Spleen (tissue), 11 donors: ENCODE measurements at regions not wholly inside any gene's neighbourhood (a gene's known extent, or its start where the extent isn't known, plus 50 kb on each side); places are given as distances from the start of the nearest gene placed in this dataset.
"Not testable (repeated sequence)": the region's sequence is repeated elsewhere in the genome, so short reads cannot be mapped to it uniquely, and the experiment has no call there.

Source experiments
- DNase-seq: peaks from one replicate; pipeline ENCODE4 v3.0.0-alpha.2; 2020
- H3K27ac ChIP-seq, 8 donors: fragments of 200-600 bp; sonication (generic) in 7 of 8; 1 replicate in 4 of 8; 2 replicates in 4 of 8; pipeline versions ENCODE4 v1.5.0 to v1.8.0; 2016 to 2021; ENCODE audit warnings: inconsistent platforms in 4 of 8, mild to moderate bottlenecking in 4 of 8, moderate library complexity in 1 of 8
- H3K27me3 ChIP-seq, 7 donors: fragments of 200-600 bp; sonication (generic) in 6 of 7; replicated peaks in 1 of 7; 1 replicate in 4 of 7; 2 replicates in 3 of 7; pipeline versions ENCODE4 v1.5.0 to v1.8.0; 2016 to 2021; ENCODE audit warnings: inconsistent platforms in 3 of 7, mild to moderate bottlenecking in 1 of 7
- H3K36me3 ChIP-seq, 6 donors: fragments of 200-600 bp; sonication (generic) in 5 of 6; 1 replicate in 4 of 6; 2 replicates in 2 of 6; pipeline versions ENCODE4 v1.5.0 to v1.8.0; 2016 to 2021; ENCODE audit warnings: inconsistent platforms in 2 of 6
- H3K4me1 ChIP-seq, 6 donors: fragments of 200-600 bp; sonication (generic) in 5 of 6; 1 replicate in 3 of 6; 2 replicates in 3 of 6; pipeline versions ENCODE4 v1.5.0 to v1.8.0; 2016 to 2021; ENCODE audit warnings: inconsistent platforms in 3 of 6
- H3K4me3 ChIP-seq, 8 donors: fragments of 200-600 bp; sonication (generic) in 7 of 8; 1 replicate in 4 of 8; 2 replicates in 4 of 8; pipeline versions ENCODE4 v1.5.0 to v1.8.0; 2016 to 2021; ENCODE audit warnings: inconsistent platforms in 4 of 8, mild to moderate bottlenecking in 4 of 8, moderate library complexity in 2 of 8
- H3K9me3 ChIP-seq, 8 donors: fragments of 200-600 bp; sonication (generic) in 7 of 8; 1 replicate in 4 of 8; 2 replicates in 4 of 8; pipeline versions ENCODE4 v1.5.0 to v1.8.0; 2016 to 2021; ENCODE audit warnings: inconsistent platforms in 4 of 8
- CTCF ChIP-seq, 11 experiments: fragments of 200-600 bp in 7 of 11; fragments of 450-650 bp in 4 of 11; sonication (generic) in 4 of 11; IDR thresholded peaks in 8 of 11; conservative IDR thresholded peaks in 3 of 11; 1 replicate in 7 of 11; 2 replicates in 4 of 11; pipeline versions ENCODE4 v1.4.0 to v1.8.0; 2016 to 2021; ENCODE audit warnings: antibody characterized with exemption in 11 of 11, inconsistent platforms in 4 of 11, mild to moderate bottlenecking in 1 of 11
- POLR2A ChIP-seq, 3 donors: fragments of 450-650 bp; IDR thresholded peaks; one replicate each; pipeline ENCODE4 v1.5.1; 2017; ENCODE audit warnings: antibody characterized with exemption in 3 of 3, mild to moderate bottlenecking in 1 of 3
- POLR2AphosphoS5 ChIP-seq, 3 donors: sonication (generic); formaldehyde crosslinking; IDR thresholded peaks; one replicate each; pipeline ENCODE4 v1.5.1; 2017; ENCODE audit warnings: antibody characterized with exemption in 3 of 3
- WGBS, 5 donors: extraction: QIAGEN DNeasy Blood & Tissue Kit in 3 of 5; methylation state at CpG; one replicate each; pipeline versions ENCODE4 v1.1.5 to v1.1.7; 2013 to 2018; 5-methylcytosine and 5-hydroxymethylcytosine counted together
- intact Hi-C: fragments of 100-400 bp; cut with DNase I; formaldehyde crosslinking; loops from one replicate; pipeline ENCODE4 v1.15.0; 2023; ENCODE audit warnings: low total_unique reads
- donor health status: healthy with polysubstance abuse.
- donor health status: DM: no; HTN: no; CAD: no; lungs with moderate emphysema.
- donor health status: DM: no; HTN: no; CAD: no.
- donor health status: Bipolar disorder and iron deficiency.
- donor health status: healthy.
- donor health status: DM: no; HTN: no; CAD: no.
- donor health status: DM: yes; HTN: yes; CAD: no.

- intact Hi-C loops = no loop called here
- Histone ChIP-seq H3K4me3 (no peak overlapping the region), H3K4me1 (no peaks in the 10 kb centered on the region), H3K9me3 (peaks cover 0 to 4% (median 0%) of the 10 kb centered on the region in 8 donors), H3K36me3 (no peaks in the 10 kb centered on the region), H3K27me3 (no peaks in the 10 kb centered on the region), H3K27ac (no peak overlapping the region)
- 87 to 100% (median 92%) methylated on average over 3 of the region's 3 CpGs for WGBS, 5 donors
- TF ChIP-seq POLR2AphosphoS5 (IDR thresholded peaks at IDR 0.05) (no peak), POLR2A (IDR thresholded peaks at IDR 0.05) (no peak), CTCF (IDR thresholded peaks at IDR 0.05 in 8 of 11, conservative IDR thresholded peaks at IDR 0.05 in 3 of 11) (no peak)
- DNase-seq = no peak
These were observed 94.2 kb upstream of the DNAJC1 start for GRCh38 chr10:22097696-22098095.

GRCh38 chr10:22091260-22091659 lies 87.7 kb upstream of the DNAJC1 start:
- H3K27me3 ChIP-seq, H3K27ac ChIP-seq, intact Hi-C loops, H3K4me1 ChIP-seq, H3K36me3 ChIP-seq, DNase-seq, H3K9me3 ChIP-seq, H3K4me3 ChIP-seq: not testable (repeated sequence)
- WGBS, 5 donors = 77 to 96% (median 82%) methylated on average over 1 of the region's 1 CpG

- DNase-seq = no peak
- no peak overlapping the region for H3K27ac ChIP-seq
- TF ChIP-seq POLR2A (IDR thresholded peaks at IDR 0.05) = no peak
- H3K27me3 ChIP-seq = peaks cover 0 to 14% (median 0%) of the 10 kb centered on the region in 7 donors
- intact Hi-C loops = no loop called here
- no peaks in the 10 kb centered on the region for H3K9me3 ChIP-seq
- H3K4me3 ChIP-seq = no peak overlapping the region
- H3K4me1 ChIP-seq = no peaks in the 10 kb centered on the region
- 69 to 76% (median 75%) methylated on average over 2 of the region's 2 CpGs for WGBS, 5 donors
- H3K36me3 ChIP-seq = no peaks in the 10 kb centered on the region
These were observed 83.8 kb upstream of the DNAJC1 start for GRCh38 chr10:22087402-22087738.

- Histone ChIP-seq H3K9me3 (no peaks in the 10 kb centered on the region), H3K4me3 (no peak overlapping the region), H3K27ac (no peak overlapping the region), H3K4me1 (no peaks in the 10 kb centered on the region), H3K27me3 (peaks cover 0 to 14% (median 0%) of the 10 kb centered on the region in 7 donors), H3K36me3 (no peaks in the 10 kb centered on the region)
- DNase-seq = no peak
- no peak for TF ChIP-seq POLR2A (IDR thresholded peaks at IDR 0.05)
- TF ChIP-seq CTCF (IDR thresholded peaks at IDR 0.05 in 8 of 11, conservative IDR thresholded peaks at IDR 0.05 in 3 of 11) = no peak
- TF ChIP-seq POLR2AphosphoS5 (IDR thresholded peaks at IDR 0.05) = no peak
- WGBS, 5 donors = 69 to 84% (median 81%) methylated on average over 5 of the region's 5 CpGs
- intact Hi-C loops = no loop called here
These were observed 83.3 kb upstream of the DNAJC1 start for GRCh38 chr10:22086730-22087401.

- H3K27ac ChIP-seq, DNase-seq, H3K4me3 ChIP-seq, H3K4me1 ChIP-seq, H3K36me3 ChIP-seq, intact Hi-C loops: not testable (repeated sequence)
- peaks cover 0 to 11% (median 0%) of the 10 kb centered on the region in 8 donors for H3K9me3 ChIP-seq
- 60 to 79% (median 67%) methylated on average over 4 to 5 of the region's 5 CpGs for WGBS, 5 donors
- H3K27me3 ChIP-seq = peaks cover 0 to 27% (median 3%) of the 10 kb centered on the region in 7 donors
These were observed 76.4 kb upstream of the DNAJC1 start for GRCh38 chr10:22079921-22080320.

- no peak overlapping the region for H3K4me3 ChIP-seq
- no peaks in the 10 kb centered on the region for H3K4me1 ChIP-seq
- H3K27ac ChIP-seq = no peak overlapping the region
- H3K36me3 ChIP-seq = no peaks in the 10 kb centered on the region
- intact Hi-C loops = no loop called here
- no peak for DNase-seq
- peaks cover 0 to 5% (median 0%) of the 10 kb centered on the region in 7 donors for H3K27me3 ChIP-seq
- WGBS, 5 donors = 93 to 99% (median 94%) methylated on average over 1 of the region's 1 CpG
- H3K9me3 ChIP-seq = peaks cover 2 to 54% (median 35%) of the 10 kb centered on the region in 8 donors
- TF ChIP-seq POLR2A (IDR thresholded peaks at IDR 0.05) (no peak), CTCF (IDR thresholded peaks at IDR 0.05 in 8 of 11, conservative IDR thresholded peaks at IDR 0.05 in 3 of 11) (no peak), POLR2AphosphoS5 (IDR thresholded peaks at IDR 0.05) (no peak)
These were observed 67.8 kb upstream of the DNAJC1 start for GRCh38 chr10:22071332-22071731.
